HepG2 (cell line): ENCODE measurements at regions not wholly inside any gene's neighbourhood (a gene's known extent, or its start where the extent isn't known, plus 50 kb on each side); places are given as distances from the start of the nearest gene placed in this dataset.

Experiments
- ATAC-seq: fragments of 200-7000 bp; cut with Tn5 transposase; 3 replicates; pipeline ENCODE4 v1.9.1; 2020; ENCODE audit warnings: mild to moderate bottlenecking, moderate library complexity
- BruUV-seq: library from RNA; stranded (reverse); fragments of 400-500 nt; replicated peaks from 2 replicates; lab custom pipeline; 2021; lab: Mats Ljungman, UMichigan
- CTCF ChIA-PET: fragments of 300-600 bp; formaldehyde crosslinking; extraction: SDS; loops from one replicate; lab custom pipeline; 2021; ENCODE audit warnings: low total read pairs, inconsistent platforms, low intra/inter-chr PET ratio; lab: Yijun Ruan, JAX
- POLR2A ChIA-PET: fragments of 350-600 bp; sonication (Branson Sonifier 250); formaldehyde crosslinking; loops from one replicate; lab custom pipeline; 2020; ENCODE audit warnings: antibody characterized with exemption, inconsistent platforms; lab: Yijun Ruan, JAX
- DNase-seq: peaks from one replicate; pipeline ENCODE4 v3.0.0-alpha.2; 2015; ENCODE audit warnings: low spot score
- FAIRE-seq: peaks from 3 replicates; lab custom pipeline; 2011; peaks lifted over from hg19 to GRCh38; lab: Jason Lieb, UNC
- H2AFZ ChIP-seq: one replicate; pipeline ENCODE4 v1.6.1; 2011; ENCODE audit warnings: low read length, inconsistent platforms
- H3K27ac ChIP-seq: fragments of 300-600 bp; 3 replicates; pipeline ENCODE4 v1.8.0; 2011; ENCODE audit warnings: mixed run types, mild to moderate bottlenecking, mixed read lengths, low read length, inconsistent platforms; ENCODE audit not compliant: insufficient read depth; ENCODE audit errors: extremely low read length
- H3K27me3 ChIP-seq, 2 experiments: fragments of 200-600 bp in 1 of 2; 2 replicates in 1 of 2; 3 replicates in 1 of 2; pipeline versions ENCODE4 v1.6.0 to v1.8.0; 2011; ENCODE audit warnings: low read length in 2 of 2, mild to moderate bottlenecking in 2 of 2, moderate library complexity in 2 of 2, inconsistent platforms in 1 of 2; ENCODE audit not compliant: insufficient read depth in 2 of 2, control insufficient read depth in 1 of 2
- H3K36me3 ChIP-seq, 2 experiments: fragments of 200-600 bp in 1 of 2; replicated peaks in 1 of 2; 2 replicates in 1 of 2; 3 replicates in 1 of 2; pipeline versions ENCODE4 v1.5.1 to v1.8.0; 2011; ENCODE audit warnings: low read length in 2 of 2, inconsistent platforms in 1 of 2; ENCODE audit not compliant: insufficient read depth in 2 of 2, control insufficient read depth in 1 of 2
- H3K4me1 ChIP-seq: 2 replicates; pipeline ENCODE4 v1.5.1; 2012; ENCODE audit warnings: low read length, inconsistent platforms; ENCODE audit not compliant: insufficient read depth
- H3K4me2 ChIP-seq: 2 replicates; pipeline ENCODE4 v1.6.0; 2011; ENCODE audit warnings: low read depth, low read length, inconsistent platforms
- H3K4me3 ChIP-seq, 3 experiments: fragments of 200-600 bp in 1 of 3; sonication (generic), shearing (Covaris generic) in 1 of 3; replicated peaks in 1 of 3; 2 replicates each; pipeline ENCODE4 v1.5.1; 2011 to 2016; ENCODE audit warnings: low read length in 3 of 3, inconsistent platforms in 2 of 3, low read depth in 2 of 3, mild to moderate bottlenecking in 2 of 3, control low read depth in 1 of 3, mixed read lengths in 1 of 3; ENCODE audit not compliant: insufficient read depth in 1 of 3
- H3K79me2 ChIP-seq: one replicate; pipeline ENCODE4 v1.6.1; 2011; ENCODE audit warnings: low read length, inconsistent platforms; ENCODE audit not compliant: insufficient read depth
- H3K9ac ChIP-seq: 2 replicates; pipeline ENCODE4 v1.6.0; 2011; ENCODE audit warnings: mild to moderate bottlenecking, low read depth, low read length, inconsistent platforms; ENCODE audit not compliant: insufficient read depth
- H3K9me3 ChIP-seq: 2 replicates; pipeline ENCODE4 v1.5.1; 2012; ENCODE audit warnings: mild to moderate bottlenecking, low read length
- H4K20me1 ChIP-seq: 2 replicates; pipeline ENCODE4 v1.6.0; 2011; ENCODE audit warnings: inconsistent platforms, mild to moderate bottlenecking, low read length, moderate library complexity; ENCODE audit not compliant: insufficient read depth
- CBX1 ChIP-seq: IDR thresholded peaks from one replicate; pipeline ENCODE4 v1.6.1; 2016; ENCODE audit warnings: antibody characterized with exemption, low read depth
- ELF4 ChIP-seq: sonication (generic); formaldehyde crosslinking; IDR thresholded peaks from 2 replicates; pipeline ENCODE4 v1.5.0; 2020; ENCODE audit warnings: missing genetic modification reagents, mild to moderate bottlenecking, moderate library complexity, borderline replicate concordance
- ETV5 ChIP-seq: IDR thresholded peaks from 2 replicates; pipeline ENCODE4 v1.6.1; 2018; ENCODE audit warnings: missing biosample characterization, missing genetic modification reagents, inconsistent platforms, borderline replicate concordance
- GLMP ChIP-seq: sonication (generic); formaldehyde crosslinking; IDR thresholded peaks from 2 replicates; pipeline ENCODE4 v1.9.0; 2021; ENCODE audit warnings: missing genetic modification reagents, mild to moderate bottlenecking, borderline replicate concordance
- KLF13 ChIP-seq: sonication (generic); formaldehyde crosslinking; IDR thresholded peaks from 2 replicates; pipeline ENCODE4 v1.4.0; 2020; ENCODE audit warnings: mild to moderate bottlenecking, missing genetic modification reagents
- NR0B2 ChIP-seq: sonication (generic); formaldehyde crosslinking; IDR thresholded peaks from 2 replicates; pipeline ENCODE4 v1.4.0; 2020; ENCODE audit warnings: mild to moderate bottlenecking, missing genetic modification reagents
- PRPF4 ChIP-seq: fragments of 200-400 bp; formaldehyde crosslinking; IDR thresholded peaks from 2 replicates; pipeline ENCODE4 v1.6.1; 2016; ENCODE audit warnings: low read length, low read depth; ENCODE audit not compliant: poor library complexity, severe bottlenecking
- ZNF205 ChIP-seq: IDR thresholded peaks from 2 replicates; pipeline ENCODE4 v1.6.1; 2018; ENCODE audit warnings: missing biosample characterization, missing genetic modification reagents
- ZNF256 ChIP-seq: sonication (generic); formaldehyde crosslinking; conservative IDR thresholded peaks from 2 replicates; pipeline ENCODE4 v1.4.0; 2020; ENCODE audit warnings: missing genetic modification reagents
- ZSCAN29 ChIP-seq: sonication (generic); formaldehyde crosslinking; conservative IDR thresholded peaks from 2 replicates; pipeline ENCODE4 v1.4.0; 2020; ENCODE audit warnings: mild to moderate bottlenecking, missing genetic modification reagents
- WGBS: methylation state at CpG from one replicate; pipeline ENCODE4 v1.1.6; 2017; ENCODE audit warnings: low lambda C conversion rate; 5-methylcytosine and 5-hydroxymethylcytosine counted together
- in situ Hi-C: cut with HindIII; loops from 2 replicates; pipeline ENCODE4 v1.10.0; 2017; ENCODE audit warnings: low pct_unique_long_range_greater_than_20kb; ENCODE audit not compliant: extremely low pct_ligation_motif_present
- intact Hi-C: fragments of 100-400 bp; cut with micrococcal nuclease; formaldehyde crosslinking; loops from one replicate; pipeline ENCODE4 v1.10.0; 2022; ENCODE audit not compliant: unreplicated experiment

- no TSS peak for BruUV-seq
- ChIA-PET POLR2A (no interaction called here), CTCF (no interaction called here)
- Histone ChIP-seq H3K36me3 (no peaks in the 10 kb centered on the region), H3K27ac (no peak overlapping the region), H3K4me1 (no peaks in the 10 kb centered on the region), H4K20me1 (no peaks in the 10 kb centered on the region), H3K27me3 (no peaks in the 10 kb centered on the region), H3K4me2 (no peak overlapping the region), H3K9ac (no peak overlapping the region), H3K79me2 (no peaks in the 10 kb centered on the region), H3K4me3 (no peak overlapping the region), H3K9me3 (no peaks in the 10 kb centered on the region), H2AFZ (no peak overlapping the region)
- intact Hi-C loops (no loop called here), in situ Hi-C loops (no loop called here)
- TF ChIP-seq ZNF256 (CRISPR knock-in tag) (no peak), ELF4 (CRISPR knock-in tag) (no peak), ZSCAN29 (CRISPR knock-in tag) (no peak), GLMP (CRISPR knock-in tag) (no peak), PRPF4 (no peak), KLF13 (CRISPR knock-in tag) (no peak), ETV5 (no peak), CBX1 (no peak)
- no peak for FAIRE-seq
- 0% methylated on average over 1 of the region's 1 CpG for WGBS
- DNase-seq: no peak
- ATAC-seq: no peak
Observed at GRCh38 chr4:133555671-133556070, 406.6 kb downstream of the PCDH10 start.

- Histone ChIP-seq H3K27me3 (no peaks in the 10 kb centered on the region; a peak in 1 of 5 replicates), H4K20me1 (no peaks in the 10 kb centered on the region), H3K9ac (no peak overlapping the region), H3K79me2 (no peaks in the 10 kb centered on the region), H3K36me3 (no peaks in the 10 kb centered on the region)
- intact Hi-C loops (no loop called here), in situ Hi-C loops (no loop called here)
- POLR2A ChIA-PET: no interaction called here
- no TSS peak for BruUV-seq
- CTCF ChIA-PET: no interaction called here
- 3% methylated on average over 4 of the region's 4 CpGs for WGBS
- FAIRE-seq: no peak
- TF ChIP-seq ZNF205 (CRISPR knock-in tag): no peak
- no peak for TF ChIP-seq NR0B2 (CRISPR knock-in tag)
- TF ChIP-seq, all 625 proteins: peak for 0
- H3K4me2 ChIP-seq: no peak overlapping the region
- H3K4me3 ChIP-seq: no peak overlapping the region
- H3K9me3 ChIP-seq: no peaks in the 10 kb centered on the region
- ATAC-seq (no peak), DNase-seq (no peak)
- no peak overlapping the region for H2AFZ ChIP-seq
- H3K27ac ChIP-seq: no peak overlapping the region
- H3K4me1 ChIP-seq: no peaks in the 10 kb centered on the region
Observed at GRCh38 chr4:133550436-133550835, 401.3 kb downstream of the PCDH10 start.
